ENCODE measurements at regions not wholly inside any gene's neighbourhood (a gene's known extent, or its start where the extent isn't known, plus 50 kb on each side); places are given as distances from the start of the nearest gene placed in this dataset.
A peak's percentile ranks its signal among the peaks of the same experiment; 100 is the strongest.

- H3K9me3 ChIP-seq (ENCODE audit: control insufficient read depth, insufficient read depth, low read length): no peaks in the 10 kb centered on the region
- no peaks in the 10 kb centered on the region for H3K36me3 ChIP-seq (ENCODE audit: control insufficient read depth, insufficient read depth, low read length)
- no peak for DNase-seq (ENCODE audit: low read depth in 4 of 6, low spot score in 6 of 6)
- WGBS (ENCODE audit: insufficient coverage): no CpG with 5 or more reads among the region's 5 CpGs
- H3K4me3 ChIP-seq (ENCODE audit: low read depth, low read length): no peak overlapping the region
- peaks cover 65% of the 10 kb centered on the region for H3K4me1 ChIP-seq (ENCODE audit: control insufficient read depth, insufficient read depth, low read length)
- no peaks in the 10 kb centered on the region for H3K27me3 ChIP-seq (ENCODE audit: control insufficient read depth, insufficient read depth, low read length)
- no peak overlapping the region for H3K27ac ChIP-seq (ENCODE audit: low read depth, low read length)
Measured at GRCh38 chr5:138643040-138643791, 68.0 kb upstream of the HSPA9 start.

GRCh38 chr5:138641547-138642298 is 66.5 kb upstream of the HSPA9 start:
- WGBS (ENCODE audit: insufficient coverage): 46% methylated on average over 13 of the region's 18 CpGs
- no peak overlapping the region for H3K27ac ChIP-seq (ENCODE audit: low read depth, low read length)
- H3K36me3 ChIP-seq (ENCODE audit: control insufficient read depth, insufficient read depth, low read length): no peaks in the 10 kb centered on the region
- no peaks in the 10 kb centered on the region for H3K9me3 ChIP-seq (ENCODE audit: control insufficient read depth, insufficient read depth, low read length)
- no peaks in the 10 kb centered on the region for H3K27me3 ChIP-seq (ENCODE audit: control insufficient read depth, insufficient read depth, low read length)
- no peak overlapping the region for H3K4me3 ChIP-seq (ENCODE audit: low read depth, low read length)
- peaks cover 51% of the 10 kb centered on the region for H3K4me1 ChIP-seq (ENCODE audit: control insufficient read depth, insufficient read depth, low read length)
- DNase-seq (ENCODE audit: low read depth in 4 of 6, low spot score in 6 of 6): peak in 2 of 6 donors; percentile 73 to 83

GRCh38 chr5:138640646-138641254 is 65.5 kb upstream of the HSPA9 start:
- Histone ChIP-seq H3K4me1 (ENCODE audit: control insufficient read depth, insufficient read depth, low read length) (peaks cover 41% of the 10 kb centered on the region), H3K36me3 (ENCODE audit: control insufficient read depth, insufficient read depth, low read length) (no peaks in the 10 kb centered on the region), H3K27ac (ENCODE audit: low read depth, low read length) (no peak overlapping the region), H3K4me3 (ENCODE audit: low read depth, low read length) (no peak overlapping the region), H3K27me3 (ENCODE audit: control insufficient read depth, insufficient read depth, low read length) (no peaks in the 10 kb centered on the region), H3K9me3 (ENCODE audit: control insufficient read depth, insufficient read depth, low read length) (no peaks in the 10 kb centered on the region)
- WGBS (ENCODE audit: insufficient coverage): 45% methylated on average over 4 of the region's 7 CpGs
- DNase-seq (ENCODE audit: low read depth in 4 of 6, low spot score in 6 of 6): peak in 1 of 6 donors; percentile 19

DNA sequence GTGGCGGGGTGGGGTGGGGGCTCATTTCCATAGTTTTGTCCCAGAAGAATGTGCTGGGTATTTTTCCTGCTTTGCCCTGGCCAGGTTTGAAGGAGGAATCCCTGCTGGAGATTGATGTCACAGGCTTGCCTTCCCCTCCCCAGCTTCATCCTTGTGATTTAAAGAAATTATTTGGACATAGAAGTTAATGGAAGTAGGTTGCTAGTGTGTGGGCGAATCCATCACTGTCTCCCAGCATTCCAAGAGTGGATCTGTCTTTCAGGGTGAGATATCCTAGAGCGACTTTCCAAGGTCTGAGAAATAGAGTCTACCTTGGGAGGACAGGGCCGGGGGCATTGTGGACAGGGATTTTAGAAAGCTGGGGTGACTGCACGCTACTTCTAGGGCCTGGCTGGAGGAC is 64.9 kb upstream of the HSPA9 start:
- H3K27ac ChIP-seq (ENCODE audit: low read depth, low read length): no peak overlapping the region
- no peaks in the 10 kb centered on the region for H3K9me3 ChIP-seq (ENCODE audit: control insufficient read depth, insufficient read depth, low read length)
- peaks cover 43% of the 10 kb centered on the region for H3K4me1 ChIP-seq (ENCODE audit: control insufficient read depth, insufficient read depth, low read length)
- DNase-seq (ENCODE audit: low read depth in 4 of 6, low spot score in 6 of 6): peak in 1 of 6 donors; percentile 41
- no peaks in the 10 kb centered on the region for H3K36me3 ChIP-seq (ENCODE audit: control insufficient read depth, insufficient read depth, low read length)
- 92% methylated on average over 4 of the region's 5 CpGs for WGBS (ENCODE audit: insufficient coverage)
- no peak overlapping the region for H3K4me3 ChIP-seq (ENCODE audit: low read depth, low read length)
- no peaks in the 10 kb centered on the region for H3K27me3 ChIP-seq (ENCODE audit: control insufficient read depth, insufficient read depth, low read length)

- no peaks in the 10 kb centered on the region for H3K36me3 ChIP-seq (ENCODE audit: control insufficient read depth, insufficient read depth, low read length)
- no peak overlapping the region for H3K27ac ChIP-seq (ENCODE audit: low read depth, low read length)
- H3K4me3 ChIP-seq (ENCODE audit: low read depth, low read length): no peak overlapping the region
- peaks cover 50% of the 10 kb centered on the region for H3K4me1 ChIP-seq (ENCODE audit: control insufficient read depth, insufficient read depth, low read length)
- H3K27me3 ChIP-seq (ENCODE audit: control insufficient read depth, insufficient read depth, low read length): no peaks in the 10 kb centered on the region
- 38% methylated on average over 3 of the region's 3 CpGs for WGBS (ENCODE audit: insufficient coverage)
- no peaks in the 10 kb centered on the region for H3K9me3 ChIP-seq (ENCODE audit: control insufficient read depth, insufficient read depth, low read length)
- peak in 2 of 6 donors; percentile 39 to 57 for DNase-seq (ENCODE audit: low read depth in 4 of 6, low spot score in 6 of 6)
Measured at GRCh38 chr5:138639326-138639725, 64.1 kb upstream of the HSPA9 start.

GRCh38 chr5:138637256-138637655 is 62.1 kb upstream of the HSPA9 start:
- WGBS (ENCODE audit: insufficient coverage): 89% methylated on average over 3 of the region's 4 CpGs
- no peak for DNase-seq (ENCODE audit: low read depth in 4 of 6, low spot score in 6 of 6)
- no peak overlapping the region for H3K4me3 ChIP-seq (ENCODE audit: low read depth, low read length)
- H3K9me3 ChIP-seq (ENCODE audit: control insufficient read depth, insufficient read depth, low read length): no peaks in the 10 kb centered on the region
- no peak overlapping the region for H3K27ac ChIP-seq (ENCODE audit: low read depth, low read length)
- peaks cover 52% of the 10 kb centered on the region for H3K4me1 ChIP-seq (ENCODE audit: control insufficient read depth, insufficient read depth, low read length)
- no peaks in the 10 kb centered on the region for H3K27me3 ChIP-seq (ENCODE audit: control insufficient read depth, insufficient read depth, low read length)
- no peaks in the 10 kb centered on the region for H3K36me3 ChIP-seq (ENCODE audit: control insufficient read depth, insufficient read depth, low read length)

- no peaks in the 10 kb centered on the region for H3K9me3 ChIP-seq (ENCODE audit: control insufficient read depth, insufficient read depth, low read length)
- H3K4me1 ChIP-seq (ENCODE audit: control insufficient read depth, insufficient read depth, low read length): peaks cover 45% of the 10 kb centered on the region
- no peak overlapping the region for H3K27ac ChIP-seq (ENCODE audit: low read depth, low read length)
- no peaks in the 10 kb centered on the region for H3K36me3 ChIP-seq (ENCODE audit: control insufficient read depth, insufficient read depth, low read length)
- no peak overlapping the region for H3K4me3 ChIP-seq (ENCODE audit: low read depth, low read length)
- no peaks in the 10 kb centered on the region for H3K27me3 ChIP-seq (ENCODE audit: control insufficient read depth, insufficient read depth, low read length)
- WGBS (ENCODE audit: insufficient coverage): 62% methylated on average over 2 of the region's 5 CpGs
- DNase-seq (ENCODE audit: low read depth in 4 of 6, low spot score in 6 of 6): peak in 1 of 6 donors; percentile 60
Measured at GRCh38 chr5:138636398-138636944, 61.3 kb upstream of the HSPA9 start.

DNA sequence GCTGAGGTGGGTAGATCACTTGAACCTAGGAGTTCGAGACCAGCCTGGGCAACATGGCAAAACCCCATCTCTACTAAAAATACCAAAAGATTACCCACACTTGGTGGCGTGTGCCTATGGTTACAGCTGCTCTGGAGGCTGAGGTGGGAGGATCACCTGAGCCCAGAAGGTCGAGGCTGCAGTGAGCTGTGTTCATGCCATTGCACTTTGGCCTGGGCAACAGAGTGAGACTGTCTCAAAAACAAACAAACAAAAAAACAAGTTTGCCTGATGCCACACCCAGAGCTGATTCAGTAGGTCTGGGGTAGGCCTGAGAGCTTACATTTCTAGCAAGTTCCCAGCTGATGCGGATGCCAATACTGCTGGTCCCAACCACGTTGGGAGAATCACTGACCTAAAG is 60.5 kb upstream of the HSPA9 start:
- H3K4me1 ChIP-seq (ENCODE audit: control insufficient read depth, insufficient read depth, low read length): peaks cover 49% of the 10 kb centered on the region
- H3K36me3 ChIP-seq (ENCODE audit: control insufficient read depth, insufficient read depth, low read length): no peaks in the 10 kb centered on the region
- WGBS (ENCODE audit: insufficient coverage): 90% methylated on average over 3 of the region's 5 CpGs
- no peak overlapping the region for H3K4me3 ChIP-seq (ENCODE audit: low read depth, low read length)
- no peak overlapping the region for H3K27ac ChIP-seq (ENCODE audit: low read depth, low read length)
- no peak for DNase-seq (ENCODE audit: low read depth in 4 of 6, low spot score in 6 of 6)
- H3K9me3 ChIP-seq (ENCODE audit: control insufficient read depth, insufficient read depth, low read length): no peaks in the 10 kb centered on the region
- H3K27me3 ChIP-seq (ENCODE audit: control insufficient read depth, insufficient read depth, low read length): no peaks in the 10 kb centered on the region

- Histone ChIP-seq H3K27me3 (ENCODE audit: control insufficient read depth, insufficient read depth, low read length) (no peaks in the 10 kb centered on the region), H3K36me3 (ENCODE audit: control insufficient read depth, insufficient read depth, low read length) (no peaks in the 10 kb centered on the region), H3K4me3 (ENCODE audit: low read depth, low read length) (no peak overlapping the region), H3K4me1 (ENCODE audit: control insufficient read depth, insufficient read depth, low read length) (peaks cover 47% of the 10 kb centered on the region), H3K27ac (ENCODE audit: low read depth, low read length) (no peak overlapping the region), H3K9me3 (ENCODE audit: control insufficient read depth, insufficient read depth, low read length) (no peaks in the 10 kb centered on the region)
- WGBS (ENCODE audit: insufficient coverage): 20% methylated on average over 2 of the region's 3 CpGs
- peak in 2 of 6 donors; percentile 74 to 75 for DNase-seq (ENCODE audit: low read depth in 4 of 6, low spot score in 6 of 6)
Measured at GRCh38 chr5:138635265-138635664, 60.1 kb upstream of the HSPA9 start.
